ENCODE measurements at regions not wholly inside any gene's neighbourhood (a gene's known extent, or its start where the extent isn't known, plus 50 kb on each side); places are given as distances from the start of the nearest gene placed in this dataset.

DNA sequence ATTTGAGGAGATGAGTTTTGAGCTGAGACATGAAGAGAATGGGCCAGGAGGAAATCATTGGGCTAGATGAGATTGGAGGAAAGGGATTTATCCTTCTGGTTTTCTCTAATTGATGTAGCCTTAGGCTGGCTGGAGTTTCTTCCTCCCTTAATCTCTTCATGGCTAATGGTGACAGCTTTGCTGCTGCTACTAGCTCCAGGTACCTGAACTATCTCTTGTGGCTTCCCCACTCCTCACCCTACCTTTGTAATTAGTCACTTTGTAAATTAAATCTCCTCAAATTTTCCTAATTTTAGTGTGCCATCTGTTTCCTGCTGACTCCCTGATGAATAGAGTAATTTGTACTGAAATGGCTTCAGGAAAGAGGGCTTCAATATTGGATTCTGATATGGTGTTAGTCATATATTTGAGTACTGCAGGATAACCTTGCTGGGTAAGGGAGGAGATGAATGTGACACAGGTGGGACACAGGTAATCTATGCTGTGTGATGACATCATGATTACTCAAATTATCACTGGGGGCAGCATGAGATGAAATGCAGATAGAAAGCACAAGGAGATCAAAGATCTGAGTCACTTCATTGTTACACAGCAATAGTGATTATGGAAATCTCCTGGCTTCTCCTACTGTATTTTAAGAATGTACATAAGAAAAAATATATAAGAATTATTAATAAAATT lies 1134.1 kb upstream of the DDX18 start:
- Histone ChIP-seq H4K5ac (ENCODE audit: insufficient read length, low read depth, low read length) (no peak overlapping the region), H2BK120ac (replicated peaks; ENCODE audit: low read depth, low read length) (no peak overlapping the region), H3K56ac (replicated peaks; ENCODE audit: insufficient read length, low read depth, low read length) (no peak overlapping the region), H3K9me3 (ENCODE audit: insufficient read depth in 2 of 2, low read depth in 1 of 2, low read length in 1 of 2) (no peaks in the 10 kb centered on the region), H3K79me2 (ENCODE audit: control insufficient read depth in 1 of 2, insufficient read depth in 2 of 2, low read length in 2 of 2) (no peaks in the 10 kb centered on the region), H3K9ac (replicated peaks in 1 of 4; ENCODE audit: extremely low read depth in 1 of 4, low read depth in 3 of 4, low read length in 3 of 4) (no peak overlapping the region), H2BK12ac (ENCODE audit: low read depth, low read length) (no peak overlapping the region), H2BK5ac (ENCODE audit: low read depth, low read length) (no peak overlapping the region), H3K23me2 (ENCODE audit: low read depth, low read length) (no peaks in the 10 kb centered on the region), H3K79me1 (ENCODE audit: low read depth, low read length) (no peaks in the 10 kb centered on the region), H3K27me3 (replicated peaks in 1 of 4; ENCODE audit: control insufficient read depth in 3 of 4, extremely low read depth in 1 of 4, insufficient read depth in 3 of 4, low read length in 3 of 4) (no peaks in the 10 kb centered on the region), H3K14ac (ENCODE audit: insufficient read length) (no peak overlapping the region), H4K8ac (ENCODE audit: extremely low read depth, insufficient read depth, low read length) (no peak overlapping the region), H3K4me1 (replicated peaks in 1 of 4; ENCODE audit: control insufficient read depth in 3 of 4, insufficient read depth in 4 of 4, low read length in 3 of 4) (no peaks in the 10 kb centered on the region), H2BK15ac (ENCODE audit: low read length) (no peak overlapping the region), H2AK5ac (ENCODE audit: low read depth, low read length) (no peak overlapping the region), H2AFZ (ENCODE audit: low read length) (no peak overlapping the region), H3K23ac (ENCODE audit: insufficient read length) (no peak overlapping the region), H3K4me3 (ENCODE audit: extremely low read depth in 1 of 4, insufficient read depth in 2 of 4, low read depth in 3 of 4, low read length in 4 of 4) (no peak overlapping the region), H3K4ac (replicated peaks; ENCODE audit: insufficient read length, low read depth, low read length) (no peak overlapping the region), H3K27ac (ENCODE audit: low read depth, low read length) (no peak overlapping the region), H3K18ac (ENCODE audit: extremely low read depth, low read length) (no peak overlapping the region), H3K36me3 (ENCODE audit: control insufficient read depth in 2 of 4, insufficient read depth in 4 of 4, low read length in 3 of 4) (no peaks in the 10 kb centered on the region), H4K91ac (replicated peaks; ENCODE audit: insufficient read length, low read length) (no peak overlapping the region), H3K4me2 (ENCODE audit: insufficient read depth in 1 of 2, low read depth in 2 of 2, low read length in 2 of 2) (no peak overlapping the region), H2BK20ac (ENCODE audit: low read length) (no peak overlapping the region), H4K20me1 (replicated peaks in 1 of 2; ENCODE audit: control insufficient read depth in 1 of 2, insufficient read depth in 2 of 2, low read length in 2 of 2) (no peaks in the 10 kb centered on the region)
- DNase-seq (ENCODE audit: low read depth in 1 of 2, low spot score in 2 of 2), result no peak
- ChIA-PET POLR2A (ENCODE audit: partially characterized antibody) (no interaction called here), CTCF (ENCODE audit: partially characterized antibody) (no interaction called here)
- TF ChIP-seq SP4 (IDR thresholded peaks at IDR 0.05; ENCODE audit: low read length) (no peak), CHD1 (IDR thresholded peaks at IDR 0.05; ENCODE audit: low read depth, low read length) (no peak), SAP30 (IDR thresholded peaks at IDR 0.05; ENCODE audit: insufficient read depth, insufficient replicate concordance, low read length) (no peak), KDM5A (IDR thresholded peaks at IDR 0.05; ENCODE audit: low read length) (no peak), HDAC6 (IDR thresholded peaks at IDR 0.05; ENCODE audit: low read depth, low read length) (no peak), POLR2A (IDR thresholded peaks at IDR 0.05; ENCODE audit: control extremely low read depth in 1 of 2, low read depth in 2 of 2, low read length in 2 of 2) (no peak), RBBP5 (IDR thresholded peaks at IDR 0.05; ENCODE audit: borderline replicate concordance, low read depth, low read length) (no peak), BCL11A (IDR thresholded peaks at IDR 0.05; ENCODE audit: low read depth in 2 of 2, low read length in 2 of 2) (no peak), CBX8 (IDR thresholded peaks at IDR 0.05; ENCODE audit: borderline replicate concordance, low read depth, low read length) (no peak), SRF (IDR thresholded peaks at IDR 0.05; ENCODE audit: low read depth, low read length) (no peak)
- TF ChIP-seq, protein P1, sequence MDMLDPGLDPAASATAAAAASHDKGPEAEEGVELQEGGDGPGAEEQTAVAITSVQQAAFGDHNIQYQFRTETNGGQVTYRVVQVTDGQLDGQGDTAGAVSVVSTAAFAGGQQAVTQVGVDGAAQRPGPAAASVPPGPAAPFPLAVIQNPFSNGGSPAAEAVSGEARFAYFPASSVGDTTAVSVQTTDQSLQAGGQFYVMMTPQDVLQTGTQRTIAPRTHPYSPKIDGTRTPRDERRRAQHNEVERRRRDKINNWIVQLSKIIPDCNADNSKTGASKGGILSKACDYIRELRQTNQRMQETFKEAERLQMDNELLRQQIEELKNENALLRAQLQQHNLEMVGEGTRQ (IDR thresholded peaks at IDR 0.05; ENCODE audit: low read length), result no peak
- FAIRE-seq, result no peak
